ENCODE measurements at regions not wholly inside any gene's neighbourhood (a gene's known extent, or its start where the extent isn't known, plus 50 kb on each side); places are given as distances from the start of the nearest gene placed in this dataset.

GRCh38 chr6:170225852-170226417 is 64.9 kb downstream of the DLL1 start:
- Histone ChIP-seq H2AFZ (ENCODE audit: low read depth) (no peak overlapping the region), H3F3A (replicated peaks; ENCODE audit: insufficient read depth) (no peaks in the 10 kb centered on the region), H4K20me1 (ENCODE audit: insufficient read depth) (no peaks in the 10 kb centered on the region), H3K9ac (no peak overlapping the region), H3K9me2 (no peaks in the 10 kb centered on the region), H3K9me3 (no peaks in the 10 kb centered on the region), H3K4me3 (ENCODE audit: low read depth in 2 of 2, low read length in 1 of 2) (no peak overlapping the region), H3K27ac (ENCODE audit: low read depth in 2 of 2, low read length in 1 of 2) (no peak overlapping the region), H3K4me2 (no peak overlapping the region), H3K36me3 (replicated peaks in 1 of 2; ENCODE audit: control insufficient read depth in 1 of 2, insufficient read depth in 2 of 2, low read length in 1 of 2) (no peaks in the 10 kb centered on the region), H3K79me2 (ENCODE audit: insufficient read depth) (no peaks in the 10 kb centered on the region), H3K4me1 (ENCODE audit: control insufficient read depth in 1 of 2, insufficient read depth in 2 of 2, low read depth in 1 of 2, low read length in 1 of 2) (peaks cover 0 to 26% of the 10 kb centered on the region in 2 experiments; a peak in 1 of 4 replicates), H3K27me3 (ENCODE audit: insufficient read depth) (no peaks in the 10 kb centered on the region)
- ChIA-PET CTCF (interaction anchor here (1.7 to 2.4 kb wide), 2 partner anchors 218 to 394 kb away, joined by 4 to 8 read pairs; no protein-coding TSS in a partner anchor), POLR2A (no interaction called here)
- WGBS (ENCODE audit: low lambda C conversion rate): 73% methylated on average over 22 of the region's 22 CpGs
- DNase-seq: no peak
- TF ChIP-seq FOSL2 (IDR thresholded peaks at IDR 0.05; ENCODE audit: borderline replicate concordance, low read depth) (no peak), RCOR1 (IDR thresholded peaks at IDR 0.05; ENCODE audit: low read length) (no peak), RFX5 (IDR thresholded peaks at IDR 0.05; ENCODE audit: low read length) (no peak), FOXJ3 (CRISPR knock-in tag; IDR thresholded peaks at IDR 0.05) (no peak), JUND (IDR thresholded peaks at IDR 0.05) (no peak), MEF2A (IDR thresholded peaks at IDR 0.05; ENCODE audit: borderline replicate concordance, low read depth) (no peak), GATA2 (CRISPR knock-in tag; IDR thresholded peaks at IDR 0.05) (no peak), EP300 (IDR thresholded peaks at IDR 0.05; ENCODE audit: borderline replicate concordance in 1 of 2, low read depth in 1 of 2, low read length in 1 of 2) (no peak), MXI1 (IDR thresholded peaks at IDR 0.05; ENCODE audit: low read depth, low read length) (no peak), TCF12 (IDR thresholded peaks at IDR 0.05) (no peak), POLR2AphosphoS5 (IDR thresholded peaks at IDR 0.05; ENCODE audit: low read depth, low read length) (no peak), NFIC (IDR thresholded peaks at IDR 0.05; ENCODE audit: borderline replicate concordance) (no peak), GABPA (IDR thresholded peaks at IDR 0.05; ENCODE audit: low read depth) (no peak), SMC3 (IDR thresholded peaks at IDR 0.05; ENCODE audit: low read depth, low read length) (no peak), FOXM1 (IDR thresholded peaks at IDR 0.05; ENCODE audit: low read depth) (no peak), PBX3 (IDR thresholded peaks at IDR 0.05) (no peak), EZH2phosphoT487 (IDR thresholded peaks at IDR 0.05; ENCODE audit: borderline replicate concordance, low read depth) (no peak), ELF1 (IDR thresholded peaks at IDR 0.05) (no peak)

All from SK-N-SH (cell line).